Activated CD8-positive, alpha-beta memory T cell treated with anti-CD3 and anti-CD28 coated beads, Interleukin-2, amount 50 U/mL, for 24 hours (primary cell): ENCODE measurements at regions not wholly inside any gene's neighbourhood (a gene's known extent, or its start where the extent isn't known, plus 50 kb on each side); places are given as distances from the start of the nearest gene placed in this dataset.

ENCODE experiments used
- DNase-seq: peaks from one replicate; pipeline ENCODE4 v3.0.0-alpha.2; 2020; ENCODE audit errors: extremely low read depth

GRCh38 chr4:26071688-26072087, 157.7 kb downstream of the SMIM20 start:
- DNase-seq: no peak

GRCh38 chr4:26073886-26074560, 160.0 kb downstream of the SMIM20 start:
- no peak for DNase-seq

GRCh38 chr4:26074712-26075430, 160.9 kb downstream of the SMIM20 start:
- peak; percentile 50 for DNase-seq

GRCh38 chr4:26075583-26075982, 161.6 kb downstream of the SMIM20 start:
- DNase-seq: no peak

- DNase-seq: no peak
Measured at GRCh38 chr4:26076000-26076587, 162.1 kb downstream of the SMIM20 start.

- DNase-seq: no peak
Measured at GRCh38 chr4:26076896-26077295, 162.9 kb downstream of the SMIM20 start.

- DNase-seq: no peak
Measured at GRCh38 chr4:26077756-26078155, 163.7 kb downstream of the SMIM20 start.

- DNase-seq: no peak
Measured at GRCh38 chr4:26080870-26081628, 167.0 kb downstream of the SMIM20 start.

- no peak for DNase-seq
Measured at GRCh38 chr4:26081795-26082498, 167.9 kb downstream of the SMIM20 start.

GRCh38 chr4:26082565-26082964, 168.5 kb downstream of the SMIM20 start:
- DNase-seq: no peak

GRCh38 chr4:26083987-26084386, 170.0 kb downstream of the SMIM20 start:
- no peak for DNase-seq

- DNase-seq: no peak
Measured at GRCh38 chr4:26084414-26084813, 170.4 kb downstream of the SMIM20 start.

- no peak for DNase-seq
Measured at GRCh38 chr4:26085551-26085950, 171.5 kb downstream of the SMIM20 start.

GRCh38 chr4:26086621-26087441, 172.8 kb downstream of the SMIM20 start:
- no peak for DNase-seq

- DNase-seq: no peak
Measured at GRCh38 chr4:26088433-26088928, 174.5 kb downstream of the SMIM20 start.

- DNase-seq: no peak
Measured at GRCh38 chr4:26093551-26093950, 179.5 kb downstream of the SMIM20 start.

- DNase-seq: no peak
Measured at GRCh38 chr4:26094076-26094475, 180.1 kb downstream of the SMIM20 start.

GRCh38 chr4:26094911-26095310, 180.9 kb downstream of the SMIM20 start:
- DNase-seq: no peak

- DNase-seq: no peak
Measured at GRCh38 chr4:26099967-26100366, 185.9 kb downstream of the SMIM20 start.

GRCh38 chr4:26101011-26101410, 187.0 kb downstream of the SMIM20 start:
- no peak for DNase-seq
